ENCODE measurements at regions not wholly inside any gene's neighbourhood (a gene's known extent, or its start where the extent isn't known, plus 50 kb on each side); places are given as distances from the start of the nearest gene placed in this dataset.
"Not testable (repeated sequence)": the region's sequence is repeated elsewhere in the genome, so short reads cannot be mapped to it uniquely, and the experiment has no call there.

GRCh38 chr2:52463457-52463856 lies 1304.1 kb upstream of the CHAC2 start:
- no peak for DNase-seq (ENCODE audit: low read depth)

GRCh38 chr2:52456561-52457377 lies 1310.8 kb upstream of the CHAC2 start:
- DNase-seq (ENCODE audit: low read depth): no peak

- DNase-seq (ENCODE audit: low read depth): no peak
These were observed 1312.6 kb upstream of the CHAC2 start for GRCh38 chr2:52454962-52455361.

GRCh38 chr2:52452201-52452600 lies 1315.4 kb upstream of the CHAC2 start:
- no peak for DNase-seq (ENCODE audit: low read depth)

GRCh38 chr2:52445686-52446085 lies 1321.9 kb upstream of the CHAC2 start:
- DNase-seq (ENCODE audit: low read depth): no peak

- no peak for DNase-seq (ENCODE audit: low read depth)
These were observed 1336.2 kb upstream of the CHAC2 start for GRCh38 chr2:52431352-52431760.

GRCh38 chr2:52429740-52430139 lies 1337.9 kb upstream of the CHAC2 start:
- DNase-seq (ENCODE audit: low read depth): no peak

- no peak for DNase-seq (ENCODE audit: low read depth)
These were observed 1338.4 kb upstream of the CHAC2 start for GRCh38 chr2:52429171-52429570.

- DNase-seq (ENCODE audit: low read depth): no peak
These were observed 1339.4 kb upstream of the CHAC2 start for GRCh38 chr2:52428224-52428623.

- no peak for DNase-seq (ENCODE audit: low read depth)
These were observed 1343.9 kb upstream of the CHAC2 start for GRCh38 chr2:52423655-52424054.

- no peak for DNase-seq (ENCODE audit: low read depth)
These were observed 1344.5 kb upstream of the CHAC2 start for GRCh38 chr2:52423111-52423510.

GRCh38 chr2:52416340-52416739 lies 1351.3 kb upstream of the CHAC2 start:
- DNase-seq (ENCODE audit: low read depth): no peak

- no peak for DNase-seq (ENCODE audit: low read depth)
These were observed 1352.9 kb upstream of the CHAC2 start for GRCh38 chr2:52414561-52415295.

- not testable (repeated sequence) for DNase-seq (ENCODE audit: low read depth)
These were observed 1358.1 kb upstream of the CHAC2 start for GRCh38 chr2:52409308-52410118.

- no peak for DNase-seq (ENCODE audit: low read depth)
These were observed 1361.6 kb upstream of the CHAC2 start for GRCh38 chr2:52405980-52406379.

GRCh38 chr2:52404866-52405265 lies 1362.7 kb upstream of the CHAC2 start:
- no peak for DNase-seq (ENCODE audit: low read depth)

GRCh38 chr2:52404046-52404445 lies 1363.6 kb upstream of the CHAC2 start:
- DNase-seq (ENCODE audit: low read depth): no peak

- no peak for DNase-seq (ENCODE audit: low read depth)
These were observed 1365.5 kb upstream of the CHAC2 start for GRCh38 chr2:52402128-52402527.

- DNase-seq (ENCODE audit: low read depth): no peak
These were observed 1364.9 kb upstream of the NRXN1 start for GRCh38 chr2:52396836-52397235.

GRCh38 chr2:52395912-52396311 lies 1364.0 kb upstream of the NRXN1 start:
- DNase-seq (ENCODE audit: low read depth): peak; percentile 62

- DNase-seq (ENCODE audit: low read depth): no peak
These were observed 1359.7 kb upstream of the NRXN1 start for GRCh38 chr2:52391621-52392020.

- peak; percentile 23 for DNase-seq (ENCODE audit: low read depth)
These were observed 1358.7 kb upstream of the NRXN1 start for GRCh38 chr2:52390651-52391050.

Measured in stromal cell of bone marrow (primary cell).